Brain microvascular endothelial cell (primary cell): ENCODE measurements at regions not wholly inside any gene's neighbourhood (a gene's known extent, or its start where the extent isn't known, plus 50 kb on each side); places are given as distances from the start of the nearest gene placed in this dataset.
A peak's percentile ranks its signal among the peaks of the same experiment; 100 is the strongest.

Experiments
- DNase-seq: peaks from one replicate; pipeline ENCODE4 v3.0.0-alpha.2; 2020
- H3K27ac ChIP-seq: fragments of 250-450 bp; sonication (Bioruptor Pico); 2 replicates; pipeline ENCODE4 v1.5.1; 2020; ENCODE audit warnings: mild to moderate bottlenecking, moderate library complexity
- H3K27me3 ChIP-seq: fragments of 250-450 bp; sonication (Bioruptor Pico); replicated peaks from 2 replicates; pipeline ENCODE4 v1.5.1; 2020; ENCODE audit warnings: mild to moderate bottlenecking
- H3K36me3 ChIP-seq: fragments of 250-450 bp; sonication (Bioruptor Pico); replicated peaks from 2 replicates; pipeline ENCODE4 v1.5.1; 2020; ENCODE audit warnings: mild to moderate bottlenecking
- H3K4me3 ChIP-seq: 2 replicates; pipeline ENCODE4 v1.5.1; 2011; ENCODE audit warnings: low read depth, mild to moderate bottlenecking, control low read depth, low read length, moderate library complexity
- CTCF ChIP-seq: IDR thresholded peaks from 2 replicates; pipeline ENCODE4 v1.5.1; 2011; ENCODE audit warnings: low read depth, mild to moderate bottlenecking, moderate library complexity, low read length, control low read depth, inconsistent platforms; ENCODE audit errors: missing control alignments
- in situ Hi-C: cut with HindIII; loops from 2 replicates; pipeline ENCODE4 v1.10.0; 2017; ENCODE audit warnings: low sequenced_read_pairs, low pct_ligation_motif_present

GRCh38 chr6:28720357-28721231 lies 194.9 kb downstream of the GPX5 start:
- TF ChIP-seq CTCF, result no peak
- H3K27me3 ChIP-seq, result no peaks in the 10 kb centered on the region
- H3K4me3 ChIP-seq, result no peak overlapping the region
- DNase-seq, result no peak
- in situ Hi-C loops, result no loop called here
- H3K36me3 ChIP-seq, result no peaks in the 10 kb centered on the region
- H3K27ac ChIP-seq, result no peak overlapping the region

GRCh38 chr6:28721372-28721771 lies 195.7 kb downstream of the GPX5 start:
- in situ Hi-C loops, result no loop called here
- H3K36me3 ChIP-seq, result no peaks in the 10 kb centered on the region
- no peaks in the 10 kb centered on the region for H3K27me3 ChIP-seq
- H3K4me3 ChIP-seq, result no peak overlapping the region
- no peak overlapping the region for H3K27ac ChIP-seq
- no peak for DNase-seq
- no peak for TF ChIP-seq CTCF

GRCh38 chr6:28724395-28724794 lies 198.7 kb downstream of the GPX5 start:
- H3K27me3 ChIP-seq, result no peaks in the 10 kb centered on the region

GRCh38 chr6:28725274-28725809 lies 198.4 kb downstream of the TRIM27 start:
- H3K27ac ChIP-seq, result no peak overlapping the region
- no peak overlapping the region for H3K4me3 ChIP-seq
- no peak for DNase-seq
- in situ Hi-C loops, result no loop called here
- no peak for TF ChIP-seq CTCF
- H3K27me3 ChIP-seq, result no peaks in the 10 kb centered on the region
- no peaks in the 10 kb centered on the region for H3K36me3 ChIP-seq

More at GRCh38 chr6:28724395-28724794, 198.7 kb downstream of the GPX5 start:
- Histone ChIP-seq H3K36me3 (no peaks in the 10 kb centered on the region), H3K4me3 (no peak overlapping the region), H3K27ac (no peak overlapping the region)
- in situ Hi-C loops, result no loop called here
- TF ChIP-seq CTCF, result no peak
- no peak for DNase-seq

GRCh38 chr6:28725890-28726348 lies 197.9 kb downstream of the TRIM27 start:
- peak; percentile 71 for DNase-seq
- no peaks in the 10 kb centered on the region for H3K27me3 ChIP-seq
- TF ChIP-seq CTCF, result no peak
- H3K36me3 ChIP-seq, result no peaks in the 10 kb centered on the region
- H3K27ac ChIP-seq, result no peak overlapping the region
- H3K4me3 ChIP-seq, result no peak overlapping the region
- in situ Hi-C loops, result no loop called here
